Nephron (organoid): ENCODE measurements at regions not wholly inside any gene's neighbourhood (a gene's known extent, or its start where the extent isn't known, plus 50 kb on each side); places are given as distances from the start of the nearest gene placed in this dataset.

Experiments
- H3K27ac Mint-ChIP-seq, 3 experiments: 2 replicates each; pipeline ENCODE4 v1.8.0; 2020; ENCODE audit warnings: mixed read lengths in 3 of 3, mild to moderate bottlenecking in 2 of 3, moderate library complexity in 1 of 3
- H3K27me3 Mint-ChIP-seq: 2 replicates; pipeline ENCODE4 v1.8.0; 2021; ENCODE audit warnings: low read depth, mild to moderate bottlenecking, moderate library complexity, mixed read lengths
- H3K36me3 Mint-ChIP-seq: 2 replicates; pipeline ENCODE4 v1.8.0; 2020; ENCODE audit warnings: low read depth, mixed read lengths
- H3K4me1 Mint-ChIP-seq: 2 replicates; pipeline ENCODE4 v1.8.0; 2020; ENCODE audit warnings: mixed read lengths
- H3K4me3 Mint-ChIP-seq, 3 experiments: 2 replicates each; pipeline ENCODE4 v1.8.0; 2020; ENCODE audit warnings: mild to moderate bottlenecking in 3 of 3, mixed read lengths in 3 of 3, moderate library complexity in 2 of 3
- H3K9me3 Mint-ChIP-seq: 2 replicates; pipeline ENCODE4 v1.8.0; 2020; ENCODE audit warnings: mixed read lengths
- CTCF ChIP-seq, 3 experiments: fragments of 200-600 bp; sonication (generic); IDR thresholded peaks; one replicate each; pipeline ENCODE4 v1.5.0; 2021; ENCODE audit warnings: antibody characterized with exemption in 3 of 3; ENCODE audit not compliant: unreplicated experiment in 3 of 3

- H3K36me3 Mint-ChIP-seq = no peaks in the 10 kb centered on the region
Observed at GRCh38 chr9:89814340-89815040, 209.7 kb downstream of the GADD45G start.

GRCh38 chr9:89815061-89815902, 210.5 kb downstream of the GADD45G start:
- H3K4me3 Mint-ChIP-seq = no peak overlapping the region
- H3K27ac Mint-ChIP-seq = peak overlapping the region; percentile 46 to 73 (median 68)
- peaks cover 46% of the 10 kb centered on the region for H3K27me3 Mint-ChIP-seq
- H3K4me1 Mint-ChIP-seq = peaks cover 66% of the 10 kb centered on the region
- H3K9me3 Mint-ChIP-seq = no peaks in the 10 kb centered on the region
- no peak for TF ChIP-seq CTCF (IDR thresholded peaks at IDR 0.05; ENCODE audit: unreplicated experiment in 3 of 3)
- no peaks in the 10 kb centered on the region for H3K36me3 Mint-ChIP-seq

More at GRCh38 chr9:89814340-89815040, 209.7 kb downstream of the GADD45G start:
- Mint-ChIP-seq H3K9me3 (no peaks in the 10 kb centered on the region), H3K27ac (peak overlapping the region; percentile 46 to 73 (median 68)), H3K27me3 (peaks cover 47% of the 10 kb centered on the region), H3K4me1 (peaks cover 74% of the 10 kb centered on the region), H3K4me3 (no peak overlapping the region)
- no peak for TF ChIP-seq CTCF (IDR thresholded peaks at IDR 0.05; ENCODE audit: unreplicated experiment in 3 of 3)

GRCh38 chr9:89815903-89816573, 211.2 kb downstream of the GADD45G start:
- TF ChIP-seq CTCF (IDR thresholded peaks at IDR 0.05; ENCODE audit: unreplicated experiment in 3 of 3) = no peak
- peaks cover 59% of the 10 kb centered on the region for H3K4me1 Mint-ChIP-seq
- peaks cover 46% of the 10 kb centered on the region for H3K27me3 Mint-ChIP-seq
- H3K9me3 Mint-ChIP-seq = no peaks in the 10 kb centered on the region
- no peaks in the 10 kb centered on the region for H3K36me3 Mint-ChIP-seq
- no peak overlapping the region for H3K4me3 Mint-ChIP-seq
- peak overlapping the region in 2 of 3 experiments; percentile 40 to 58 for H3K27ac Mint-ChIP-seq

DNA sequence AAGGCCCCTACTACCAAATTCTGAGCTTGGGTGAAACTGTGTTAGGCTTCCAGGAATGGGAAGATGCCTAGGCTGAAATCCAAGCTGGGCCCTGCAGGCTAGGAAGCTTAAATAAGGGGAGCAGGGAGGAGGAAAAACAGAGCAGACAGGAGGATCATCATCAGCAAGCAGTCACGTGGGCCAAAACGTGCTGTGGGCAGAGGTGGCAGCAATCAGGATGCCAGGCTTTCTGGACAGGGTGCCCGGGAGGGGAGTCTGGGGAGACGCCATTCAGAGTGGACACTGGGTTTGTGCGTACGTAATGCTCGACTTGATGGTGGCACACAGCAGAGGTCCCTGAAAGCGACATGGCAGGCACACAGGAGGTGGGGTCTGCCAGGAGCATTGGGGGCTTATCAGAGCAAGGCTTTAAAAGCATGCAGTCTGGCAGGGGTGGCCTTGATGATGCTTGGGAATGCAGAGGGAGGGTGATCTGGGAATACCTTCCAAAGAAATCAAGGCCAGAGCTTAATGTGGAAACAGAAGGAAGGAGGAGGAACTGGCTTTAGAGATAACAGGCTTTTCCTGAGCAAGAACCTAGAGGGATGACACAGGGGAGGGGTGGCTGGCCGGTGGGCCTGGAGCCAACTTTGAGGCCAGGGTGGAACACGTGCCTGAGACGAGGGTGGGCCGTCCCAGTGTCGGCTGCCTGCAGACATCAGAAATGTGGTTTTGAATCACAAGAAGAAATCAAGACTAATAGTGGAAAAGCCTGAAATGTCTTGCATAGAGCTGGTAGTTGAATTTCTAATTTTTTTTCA, 212.5 kb downstream of the GADD45G start:
- Mint-ChIP-seq H3K9me3 (no peaks in the 10 kb centered on the region), H3K27me3 (peaks cover 46% of the 10 kb centered on the region), H3K36me3 (no peaks in the 10 kb centered on the region), H3K27ac (peak overlapping the region in 2 of 3 experiments; percentile 58 to 77), H3K4me3 (no peak overlapping the region), H3K4me1 (peaks cover 52% of the 10 kb centered on the region)
- TF ChIP-seq CTCF (IDR thresholded peaks at IDR 0.05; ENCODE audit: unreplicated experiment in 3 of 3) = no peak

DNA sequence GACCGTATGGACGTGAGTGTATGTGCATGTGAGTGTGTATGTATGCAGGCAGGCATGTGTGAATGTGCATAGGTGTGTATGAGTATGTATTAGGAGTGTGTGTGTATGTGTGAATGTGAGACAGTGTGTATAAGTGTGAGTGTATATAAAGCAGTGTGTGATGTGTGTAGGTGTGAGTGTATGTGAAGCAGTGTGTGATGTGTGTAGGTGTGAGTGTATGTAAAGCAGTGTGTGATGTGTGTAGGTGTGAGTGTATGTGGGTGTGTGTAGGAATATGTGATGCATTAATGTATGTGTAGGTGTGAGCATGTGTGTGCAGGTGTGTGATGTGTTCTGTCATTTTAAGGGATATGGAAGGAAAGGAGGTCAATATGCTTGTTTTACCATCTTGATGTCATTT, 215.5 kb downstream of the GADD45G start:
- TF ChIP-seq CTCF (IDR thresholded peaks at IDR 0.05; ENCODE audit: unreplicated experiment in 3 of 3) = no peak
- no peaks in the 10 kb centered on the region for H3K9me3 Mint-ChIP-seq
- peaks cover 25% of the 10 kb centered on the region for H3K27me3 Mint-ChIP-seq
- no peak overlapping the region for H3K27ac Mint-ChIP-seq
- no peak overlapping the region for H3K4me3 Mint-ChIP-seq
- no peaks in the 10 kb centered on the region for H3K36me3 Mint-ChIP-seq
- H3K4me1 Mint-ChIP-seq = peaks cover 34% of the 10 kb centered on the region
